HG02884 (cell line): ENCODE measurements at regions not wholly inside any gene's neighbourhood (a gene's known extent, or its start where the extent isn't known, plus 50 kb on each side); places are given as distances from the start of the nearest gene placed in this dataset.

Experiments
- ATAC-seq: cut with Tn5 transposase; IDR thresholded peaks from one replicate; pipeline ENCODE4 v1.9.1; 2021; ENCODE audit warnings: mild to moderate bottlenecking, moderate library complexity; ENCODE audit not compliant: unreplicated experiment

- no peak for ATAC-seq
Observed at GRCh38 chr21:30986965-30987364, 51.3 kb downstream of the KRTAP19-8 start.

GRCh38 chr21:30984889-30985288, 53.4 kb downstream of the KRTAP19-8 start:
- no peak for ATAC-seq

DNA sequence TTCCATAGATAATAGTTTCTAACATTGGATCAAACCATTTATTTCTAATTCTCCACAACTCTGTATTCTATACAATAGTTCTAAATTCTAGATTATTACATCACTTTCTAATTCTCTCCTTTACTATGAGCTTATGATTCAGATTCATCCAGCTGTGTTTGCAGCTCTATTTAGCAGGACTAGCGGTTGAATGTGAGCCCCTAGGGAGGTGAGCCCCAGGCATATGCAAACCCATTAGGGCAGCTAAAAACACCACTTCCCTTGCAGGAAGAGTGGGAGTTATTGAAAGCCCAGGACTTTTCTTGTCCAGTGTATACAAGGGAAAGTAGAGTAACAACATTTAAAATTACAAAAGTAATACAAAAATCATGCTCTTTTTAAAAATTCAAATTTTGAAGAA, 56.9 kb downstream of the KRTAP19-8 start:
- peak; percentile 67 for ATAC-seq

DNA sequence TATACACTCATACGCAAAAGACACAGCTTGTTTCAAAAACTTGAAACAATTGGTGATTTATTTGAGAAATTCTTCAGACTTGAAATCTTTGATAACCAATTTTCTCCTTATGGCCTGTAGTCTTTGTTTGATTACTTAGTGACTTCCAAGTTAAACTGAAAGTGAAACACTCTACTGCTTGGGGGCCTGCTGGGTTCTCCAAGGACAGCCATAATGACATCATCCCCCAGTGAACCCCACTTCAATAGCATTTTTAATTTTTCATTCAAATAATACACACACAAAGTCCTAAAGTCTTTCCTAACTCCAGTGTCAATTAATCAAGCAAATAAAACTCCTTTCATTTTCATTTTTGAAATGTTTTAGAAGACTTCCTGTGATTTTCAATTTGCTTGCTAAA, 59.2 kb downstream of the KRTAP19-8 start:
- ATAC-seq = no peak

- no peak for ATAC-seq
Observed at GRCh38 chr21:30964283-30964682, 74.0 kb downstream of the KRTAP19-8 start.

DNA sequence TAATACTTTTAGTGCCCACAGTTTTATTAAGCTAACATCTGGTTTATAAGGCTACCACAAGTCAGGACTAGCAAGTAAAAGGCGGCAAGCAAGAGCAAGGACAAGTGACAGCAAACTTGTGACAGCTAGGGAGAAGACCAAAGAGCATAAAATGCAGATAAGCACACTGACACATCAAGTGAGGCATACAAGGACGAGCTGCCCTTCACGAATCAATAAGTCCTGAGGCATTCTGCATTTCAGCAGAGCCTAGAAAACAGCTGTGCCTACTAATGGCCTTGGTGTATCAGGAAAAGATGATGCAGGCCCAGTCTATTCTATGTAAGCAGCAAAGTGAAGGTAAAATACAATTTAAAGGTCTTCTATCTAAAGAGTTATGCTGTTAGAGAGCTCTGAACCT, 74.8 kb downstream of the KRTAP19-8 start:
- no peak for ATAC-seq

GRCh38 chr21:30962013-30962412, 76.3 kb downstream of the KRTAP19-8 start:
- ATAC-seq = no peak

- ATAC-seq = no peak
Observed at GRCh38 chr21:30958741-30959140, 77.4 kb upstream of the KRTAP11-1 start.

DNA sequence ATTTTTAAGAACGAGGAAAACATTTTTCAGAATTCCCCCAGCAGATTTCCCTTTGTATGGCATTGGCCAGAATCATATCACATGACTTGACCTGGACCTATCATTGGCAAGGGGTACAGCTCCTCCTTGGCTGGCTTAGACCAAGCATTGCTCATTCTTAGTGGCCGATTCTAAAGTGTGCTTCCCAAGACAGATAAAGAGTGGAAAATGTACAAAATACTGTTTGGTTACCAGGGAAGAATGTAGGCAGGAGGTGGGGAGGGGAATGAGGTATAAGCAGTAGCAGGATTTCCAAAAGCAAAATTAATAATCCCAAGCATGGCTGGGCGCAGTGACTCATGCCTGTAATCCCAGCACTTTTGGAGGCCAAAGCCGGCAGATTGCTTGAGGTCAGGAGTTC, 75.6 kb upstream of the KRTAP11-1 start:
- no peak for ATAC-seq

GRCh38 chr21:30953605-30954004, 72.2 kb upstream of the KRTAP11-1 start:
- no peak for ATAC-seq

- ATAC-seq = no peak
Observed at GRCh38 chr21:30947141-30947540, 65.8 kb upstream of the KRTAP11-1 start.

DNA sequence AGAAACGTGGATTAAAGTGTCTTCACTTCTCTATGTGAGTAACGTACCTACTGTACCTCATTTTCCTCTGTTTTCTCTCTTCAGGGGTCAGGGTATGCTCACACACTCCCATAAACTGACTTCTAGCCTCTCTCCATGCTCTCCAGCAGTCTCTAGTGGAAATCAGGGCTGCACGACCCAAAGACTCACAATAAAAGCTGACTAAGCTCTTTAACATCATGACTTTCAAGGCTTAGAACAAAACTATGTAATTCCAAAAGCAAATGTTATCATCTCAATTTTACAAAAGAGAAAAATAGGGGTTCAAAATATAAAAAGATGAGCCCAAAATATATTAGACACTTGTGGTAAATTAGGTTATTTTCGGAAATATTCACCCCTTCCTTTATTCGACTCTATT, 62.5 kb upstream of the KRTAP11-1 start:
- no peak for ATAC-seq

DNA sequence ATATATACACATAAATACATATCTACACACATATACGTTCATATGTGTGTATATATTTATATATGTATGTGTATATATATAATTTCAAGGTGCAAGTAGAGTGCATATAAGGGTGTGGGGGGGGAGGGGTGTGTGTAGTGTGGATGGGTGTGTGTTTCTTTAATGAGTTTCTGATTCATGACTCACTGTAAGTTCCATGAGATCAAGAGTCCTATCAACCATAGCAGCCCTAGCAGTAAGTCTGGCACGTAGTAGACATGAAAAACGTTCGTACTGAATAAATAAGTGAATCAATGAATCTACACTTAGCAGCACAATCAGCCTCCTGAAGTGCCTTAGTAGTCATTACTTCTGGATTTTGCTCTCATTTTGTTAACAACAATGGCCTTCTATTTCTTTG, 61.9 kb upstream of the KRTAP11-1 start:
- no peak for ATAC-seq

DNA sequence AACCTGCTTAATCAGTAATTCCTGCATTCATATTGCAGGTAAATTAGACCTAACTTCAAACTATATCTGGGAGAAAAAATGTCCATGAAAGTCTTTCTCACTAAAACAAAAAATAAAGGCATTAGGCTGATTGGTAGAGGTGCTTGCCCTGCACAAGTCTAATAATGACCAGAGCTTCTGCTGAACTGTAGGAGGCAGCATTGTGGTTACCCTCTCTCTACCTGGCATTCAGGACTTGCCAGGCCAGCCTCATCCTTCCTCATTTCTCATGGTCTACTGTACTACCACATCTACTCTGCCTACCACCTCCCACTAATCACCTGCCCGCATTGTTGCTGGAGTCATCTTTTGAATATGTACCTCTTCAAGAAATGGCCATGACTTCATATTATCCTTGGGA, 60.8 kb upstream of the KRTAP11-1 start:
- no peak for ATAC-seq

DNA sequence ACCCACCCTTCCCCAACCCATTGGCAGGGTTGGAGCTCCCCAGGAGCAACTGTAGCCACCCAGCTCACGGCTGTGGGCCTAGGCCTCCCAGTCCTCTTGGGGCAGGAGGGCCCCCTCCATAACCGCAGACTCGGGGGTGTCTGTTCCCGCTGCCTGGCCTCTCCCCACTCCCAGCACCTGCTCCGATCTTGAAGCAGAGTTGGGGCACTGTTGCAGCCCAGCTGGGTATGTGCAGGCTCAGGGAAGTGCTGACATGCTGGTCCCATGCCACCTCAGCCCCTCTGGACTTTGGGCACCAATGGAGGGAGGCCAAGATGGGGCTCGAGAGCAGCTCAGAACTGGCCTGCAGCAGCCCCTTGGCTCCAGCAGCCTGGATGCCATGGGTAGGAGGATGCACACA, 54.8 kb upstream of the KRTAP11-1 start:
- ATAC-seq = no peak

GRCh38 chr21:30935889-30936168, 54.4 kb upstream of the KRTAP11-1 start:
- no peak for ATAC-seq

DNA sequence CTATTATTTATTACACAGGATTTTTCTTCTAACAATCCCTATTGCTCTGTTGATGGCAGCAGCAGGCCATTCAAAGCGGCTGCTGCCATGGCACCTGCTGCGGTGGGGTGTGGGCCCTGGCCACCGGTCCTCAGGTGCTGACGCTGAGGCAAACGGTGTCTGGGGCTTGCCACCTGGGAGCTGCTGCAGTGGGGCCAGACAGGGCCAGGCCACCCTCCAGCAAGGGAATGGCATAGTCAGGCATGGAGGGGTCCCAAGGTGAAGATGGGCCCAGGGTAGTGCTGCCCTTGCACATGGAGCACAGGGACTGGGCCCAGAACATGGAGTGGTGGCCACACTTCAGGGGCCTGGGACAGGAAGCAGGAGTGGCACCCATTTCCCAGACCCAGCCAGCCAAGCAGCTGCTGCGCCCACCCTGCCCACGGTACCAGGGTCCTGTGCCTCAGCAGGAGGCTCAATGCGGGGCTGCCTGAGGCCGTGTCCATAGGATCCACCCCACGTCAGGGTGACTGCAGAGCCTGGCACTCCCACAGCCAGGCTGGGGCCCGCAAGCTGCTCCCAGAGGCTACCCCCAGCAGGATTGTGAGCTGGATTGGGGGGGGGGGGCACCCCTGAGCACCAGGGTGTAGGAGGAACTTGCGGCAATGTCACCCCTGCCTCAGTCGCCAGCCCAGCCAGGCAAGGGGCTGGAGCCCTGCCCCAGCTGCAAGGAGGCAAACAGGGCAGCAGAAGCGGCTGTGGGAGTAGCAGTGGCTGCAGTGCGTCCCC, 53.9 kb upstream of the KRTAP11-1 start:
- ATAC-seq = no peak

DNA sequence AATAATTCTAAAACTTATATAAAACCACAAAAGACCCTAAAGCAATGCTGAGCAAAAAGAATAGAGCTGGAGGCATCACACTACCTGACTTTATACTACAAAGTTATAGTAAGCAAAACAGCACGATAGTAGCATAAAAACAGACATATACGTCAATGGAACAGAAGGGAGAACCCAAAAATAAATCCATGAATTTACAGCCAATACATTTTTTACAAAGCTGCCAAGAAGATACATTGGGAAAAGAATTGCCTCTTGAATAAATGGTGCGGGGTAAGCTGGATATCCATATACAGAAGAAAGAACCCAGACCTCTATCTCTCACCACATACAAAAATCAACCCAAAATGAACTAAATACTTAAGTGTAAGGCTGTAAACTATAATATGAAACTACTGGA, 51.3 kb upstream of the KRTAP11-1 start:
- no peak for ATAC-seq
